Uterus (tissue), 3 donors: ENCODE measurements at regions not wholly inside any gene's neighbourhood (a gene's known extent, or its start where the extent isn't known, plus 50 kb on each side); places are given as distances from the start of the nearest gene placed in this dataset.

Experiments
- DNase-seq, 2 donors: peaks; one replicate each; pipeline ENCODE4 v3.0.0-alpha.2; 2019 to 2020
- H3K27ac ChIP-seq, 2 donors: fragments of 200-600 bp; sonication (generic); 1 replicate in 1 of 2; 2 replicates in 1 of 2; pipeline ENCODE4 v1.5.1; 2016 to 2018
- H3K27me3 ChIP-seq, 2 donors: fragments of 200-600 bp; sonication (generic); one replicate each; pipeline ENCODE4 v1.5.1; 2018 to 2019; ENCODE audit warnings: control low read depth in 1 of 2
- H3K36me3 ChIP-seq, 2 donors: fragments of 200-600 bp; sonication (generic); one replicate each; pipeline ENCODE4 v1.5.1; 2019; ENCODE audit warnings: control low read depth in 1 of 2
- H3K4me1 ChIP-seq, 2 donors: fragments of 200-600 bp; sonication (generic); one replicate each; pipeline ENCODE4 v1.5.1; 2018 to 2019; ENCODE audit warnings: control low read depth in 1 of 2
- H3K4me3 ChIP-seq, 2 donors: fragments of 200-600 bp; sonication (generic); 1 replicate in 1 of 2; 2 replicates in 1 of 2; pipeline ENCODE4 v1.5.1; 2018 to 2019; ENCODE audit warnings: mild to moderate bottlenecking in 1 of 2
- H3K9me3 ChIP-seq, 2 donors: fragments of 200-600 bp; sonication (generic); one replicate each; pipeline ENCODE4 v1.5.1; 2019; ENCODE audit warnings: control low read depth in 1 of 2
- POLR2A ChIP-seq, 2 donors: fragments of 450-650 bp; IDR thresholded peaks; one replicate each; pipeline ENCODE4 v1.6.1; 2016; ENCODE audit warnings: antibody characterized with exemption in 2 of 2, mild to moderate bottlenecking in 1 of 2, moderate library complexity in 1 of 2
- intact Hi-C: fragments of 100-400 bp; cut with DNase I; formaldehyde crosslinking; loops from one replicate; pipeline ENCODE4 v1.15.1; 2023; ENCODE audit warnings: low total_unique reads
- TF ChIP-seq, protein P1 (sequence below), 4 experiments: fragments of 200-600 bp in 2 of 4; fragments of 450-650 bp in 2 of 4; sonication (generic) in 2 of 4; IDR thresholded peaks; one replicate each; pipeline ENCODE4 v1.5.1; 2016 to 2019; ENCODE audit warnings: antibody characterized with exemption in 4 of 4, mild to moderate bottlenecking in 2 of 4, moderate library complexity in 1 of 4
- donor health status: DM: yes; HTN: yes; CAD: no.

DNA sequence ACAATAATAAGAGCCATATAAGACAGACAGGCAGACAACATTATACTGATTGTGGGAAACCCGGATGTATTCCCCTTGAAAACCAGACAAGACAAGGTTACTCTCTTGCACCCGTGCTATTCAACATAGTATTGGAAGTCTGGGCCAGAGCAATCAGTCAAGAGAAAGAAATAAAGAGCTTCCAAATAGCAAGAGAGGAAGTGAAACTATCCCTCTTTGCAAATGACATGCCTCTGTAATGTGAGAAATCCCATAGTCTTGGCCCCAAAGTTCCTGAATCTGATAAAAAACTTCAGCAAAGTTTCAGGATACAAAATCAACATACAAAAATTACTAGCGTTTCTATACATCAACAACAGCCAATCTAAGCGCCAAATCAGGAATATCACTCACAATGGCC, 102.1 kb downstream of the DCAF12L2 start:
- H3K4me3 ChIP-seq, result no peak overlapping the region
- H3K27ac ChIP-seq, result no peak overlapping the region
- TF ChIP-seq, protein P1, sequence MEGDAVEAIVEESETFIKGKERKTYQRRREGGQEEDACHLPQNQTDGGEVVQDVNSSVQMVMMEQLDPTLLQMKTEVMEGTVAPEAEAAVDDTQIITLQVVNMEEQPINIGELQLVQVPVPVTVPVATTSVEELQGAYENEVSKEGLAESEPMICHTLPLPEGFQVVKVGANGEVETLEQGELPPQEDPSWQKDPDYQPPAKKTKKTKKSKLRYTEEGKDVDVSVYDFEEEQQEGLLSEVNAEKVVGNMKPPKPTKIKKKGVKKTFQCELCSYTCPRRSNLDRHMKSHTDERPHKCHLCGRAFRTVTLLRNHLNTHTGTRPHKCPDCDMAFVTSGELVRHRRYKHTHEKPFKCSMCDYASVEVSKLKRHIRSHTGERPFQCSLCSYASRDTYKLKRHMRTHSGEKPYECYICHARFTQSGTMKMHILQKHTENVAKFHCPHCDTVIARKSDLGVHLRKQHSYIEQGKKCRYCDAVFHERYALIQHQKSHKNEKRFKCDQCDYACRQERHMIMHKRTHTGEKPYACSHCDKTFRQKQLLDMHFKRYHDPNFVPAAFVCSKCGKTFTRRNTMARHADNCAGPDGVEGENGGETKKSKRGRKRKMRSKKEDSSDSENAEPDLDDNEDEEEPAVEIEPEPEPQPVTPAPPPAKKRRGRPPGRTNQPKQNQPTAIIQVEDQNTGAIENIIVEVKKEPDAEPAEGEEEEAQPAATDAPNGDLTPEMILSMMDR (IDR thresholded peaks at IDR 0.05), result no peak
- no peak for TF ChIP-seq POLR2A (IDR thresholded peaks at IDR 0.05)
- H3K4me1 ChIP-seq, result no peaks in the 10 kb centered on the region
- H3K36me3 ChIP-seq, result no peaks in the 10 kb centered on the region
- intact Hi-C loops, result no loop called here
- H3K9me3 ChIP-seq, result no peaks in the 10 kb centered on the region
- no peaks in the 10 kb centered on the region for H3K27me3 ChIP-seq
- no peak for DNase-seq

DNA sequence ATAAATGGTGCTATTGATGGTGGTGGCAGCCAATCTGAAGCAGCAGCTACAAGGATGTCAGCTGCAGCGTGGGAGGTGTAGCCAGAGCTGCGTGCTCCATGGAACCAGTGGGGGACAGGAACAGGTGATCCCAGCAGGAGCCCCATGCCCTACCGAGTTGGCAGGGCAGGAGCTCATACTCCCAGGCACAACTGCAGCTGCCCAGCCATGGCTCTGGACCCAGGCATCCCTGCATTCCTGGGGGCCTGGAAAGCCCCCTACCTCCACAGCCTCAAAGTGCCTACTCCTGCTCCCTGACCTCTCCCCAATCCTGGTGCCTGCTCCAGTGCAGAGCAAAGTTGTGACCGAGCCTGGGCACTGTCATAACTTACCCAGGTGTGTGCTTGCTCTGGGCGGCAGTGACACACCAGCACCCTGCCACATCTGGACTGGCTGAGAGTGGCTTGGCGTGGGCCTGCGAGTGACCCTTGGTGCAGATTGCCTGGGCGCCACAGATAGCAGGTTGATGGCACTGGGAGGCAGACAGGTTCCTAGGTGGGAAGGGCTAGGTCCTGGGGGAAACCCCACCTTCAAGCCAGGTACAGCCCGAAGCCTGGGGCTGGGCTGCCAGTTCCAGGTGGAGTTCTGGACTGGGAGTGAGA, 101.1 kb downstream of the DCAF12L2 start:
- H3K27me3 ChIP-seq, result no peaks in the 10 kb centered on the region
- no peaks in the 10 kb centered on the region for H3K9me3 ChIP-seq
- H3K27ac ChIP-seq, result no peak overlapping the region
- H3K36me3 ChIP-seq, result no peaks in the 10 kb centered on the region
- TF ChIP-seq, protein P1 (IDR thresholded peaks at IDR 0.05), result no peak
- TF ChIP-seq POLR2A (IDR thresholded peaks at IDR 0.05), result no peak
- no peak overlapping the region for H3K4me3 ChIP-seq
- DNase-seq, result no peak
- no peaks in the 10 kb centered on the region for H3K4me1 ChIP-seq
- intact Hi-C loops, result no loop called here

DNA sequence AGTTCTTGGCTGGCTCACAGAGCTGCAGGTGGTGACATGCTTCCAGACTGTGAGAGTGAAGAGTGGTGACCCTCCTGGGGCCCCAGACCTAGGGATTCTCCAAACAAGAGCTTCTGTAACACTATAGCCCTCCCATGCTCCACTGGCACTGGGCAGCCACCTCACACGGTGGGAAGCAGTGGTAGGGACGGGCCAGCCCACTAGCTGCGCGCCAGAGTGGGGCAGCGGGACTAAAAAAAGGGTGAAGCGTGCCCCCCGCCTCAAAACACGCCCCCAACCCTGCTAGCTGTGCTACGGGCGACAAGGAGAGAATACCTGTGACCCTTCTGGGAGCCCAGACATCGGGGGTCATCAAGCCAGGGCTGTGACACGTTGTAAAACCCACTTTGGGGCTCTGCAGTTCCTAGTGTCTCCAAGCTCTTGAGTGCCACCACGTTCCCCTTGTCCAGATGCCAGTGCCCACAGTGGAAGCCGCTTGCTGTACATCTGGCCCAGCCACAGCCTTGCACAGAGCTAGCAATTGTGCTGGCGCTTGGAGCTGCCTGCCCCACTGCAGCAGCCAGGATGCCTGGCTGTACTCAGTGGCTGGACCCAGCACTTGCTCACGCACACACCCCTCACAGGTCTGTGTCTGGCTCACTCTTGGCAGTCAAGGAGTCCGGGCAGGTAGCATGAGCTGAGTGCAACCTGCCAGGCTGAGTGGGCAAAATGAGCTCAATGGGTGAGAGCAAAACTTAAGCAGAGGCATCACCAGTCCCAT, 100.0 kb downstream of the DCAF12L2 start:
- no peaks in the 10 kb centered on the region for H3K36me3 ChIP-seq
- H3K4me1 ChIP-seq, result no peaks in the 10 kb centered on the region
- H3K27ac ChIP-seq, result no peak overlapping the region
- no peak for TF ChIP-seq POLR2A (IDR thresholded peaks at IDR 0.05)
- TF ChIP-seq, protein P1 (IDR thresholded peaks at IDR 0.05), result no peak
- DNase-seq, result no peak
- no peaks in the 10 kb centered on the region for H3K27me3 ChIP-seq
- H3K4me3 ChIP-seq, result no peak overlapping the region
- no peaks in the 10 kb centered on the region for H3K9me3 ChIP-seq
- intact Hi-C loops, result no loop called here
